Sigmoid colon (tissue), 6 donors: ENCODE measurements at regions not wholly inside any gene's neighbourhood (a gene's known extent, or its start where the extent isn't known, plus 50 kb on each side); places are given as distances from the start of the nearest gene placed in this dataset.
"Not testable (repeated sequence)": the region's sequence is repeated elsewhere in the genome, so short reads cannot be mapped to it uniquely, and the experiment has no call there.

ENCODE experiments used
- DNase-seq: peaks from one replicate; pipeline ENCODE4 v3.0.0-alpha.2; 2019
- H3K27ac ChIP-seq, 4 donors: fragments of 200-600 bp; sonication (generic); one replicate each; pipeline ENCODE4 v1.5.1; 2016 to 2019; ENCODE audit warnings: mild to moderate bottlenecking in 1 of 4
- H3K27me3 ChIP-seq, 3 donors: fragments of 200-600 bp; sonication (generic); one replicate each; pipeline ENCODE4 v1.5.1; 2019; ENCODE audit warnings: mild to moderate bottlenecking in 1 of 3
- H3K36me3 ChIP-seq, 4 donors: fragments of 200-600 bp; sonication (generic); one replicate each; pipeline ENCODE4 v1.5.1; 2016 to 2019
- H3K4me1 ChIP-seq, 4 donors: fragments of 200-600 bp; sonication (generic); one replicate each; pipeline ENCODE4 v1.5.1; 2017 to 2019
- H3K4me3 ChIP-seq, 4 donors: fragments of 200-600 bp; sonication (generic); one replicate each; pipeline ENCODE4 v1.5.1; 2017 to 2019; ENCODE audit warnings: mild to moderate bottlenecking in 2 of 4, moderate library complexity in 1 of 4
- H3K9me3 ChIP-seq, 4 donors: fragments of 200-600 bp in 3 of 4; sonication (generic) in 3 of 4; one replicate each; pipeline versions ENCODE4 v1.5.1 to v1.6.1; 2013 to 2019
- WGBS, 2 donors: extraction: QIAGEN DNeasy Blood & Tissue Kit; methylation state at CpG; one replicate each; pipeline ENCODE4 v1.1.7; 2013; 5-methylcytosine and 5-hydroxymethylcytosine counted together
- intact Hi-C: fragments of 100-400 bp; cut with DNase I; formaldehyde crosslinking; loops from one replicate; pipeline ENCODE4 v1.15.1; 2023
- TF ChIP-seq, protein P1 (sequence below), 4 experiments: fragments of 450-650 bp in 3 of 4; fragments of 200-600 bp in 1 of 4; IDR thresholded peaks; one replicate each; pipeline ENCODE4 v1.5.1; 2016 to 2019; ENCODE audit warnings: antibody characterized with exemption in 4 of 4, mild to moderate bottlenecking in 3 of 4, moderate library complexity in 2 of 4
- donor health status: healthy with polysubstance abuse.
- donor health status: healthy.

DNA sequence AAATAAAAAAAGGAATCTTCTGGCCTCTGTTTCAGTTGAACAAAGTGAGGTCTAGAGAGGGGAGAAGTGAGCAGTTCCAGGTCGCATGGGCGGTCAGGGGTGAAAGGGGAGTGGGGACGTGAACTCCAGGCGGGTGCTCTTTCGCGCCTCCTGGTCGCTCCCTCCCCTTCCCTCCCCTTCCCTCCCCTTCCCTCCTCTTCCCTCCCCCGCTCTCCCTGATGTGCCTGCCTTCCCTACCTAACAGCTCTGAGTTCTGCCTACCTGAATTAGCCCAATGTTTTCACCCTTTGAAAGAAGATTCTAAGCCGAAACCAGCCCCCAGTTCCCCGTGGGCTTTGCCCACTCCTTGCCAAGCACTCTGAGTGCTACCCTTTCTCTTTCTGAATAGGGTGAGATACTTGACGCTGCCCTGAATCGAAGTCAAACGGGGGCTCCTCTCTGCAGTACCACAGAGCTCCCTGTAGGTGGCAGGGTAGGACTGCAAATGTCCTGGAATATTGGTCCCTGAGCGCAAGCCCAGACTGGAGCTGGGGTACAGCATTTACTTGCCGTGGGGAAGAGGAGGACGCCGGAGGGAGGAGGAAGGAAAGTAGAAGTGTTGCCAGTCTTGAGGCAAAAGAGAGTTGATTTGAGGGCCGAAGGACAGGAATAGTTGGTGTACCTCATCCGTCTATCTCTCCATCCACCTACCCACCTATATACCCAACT lies 214.4 kb downstream of the NPIPA7 start:
- H3K9me3 ChIP-seq, H3K4me1 ChIP-seq, H3K4me3 ChIP-seq, H3K27ac ChIP-seq, H3K27me3 ChIP-seq, H3K36me3 ChIP-seq: not testable (repeated sequence)
- TF ChIP-seq, protein P1, sequence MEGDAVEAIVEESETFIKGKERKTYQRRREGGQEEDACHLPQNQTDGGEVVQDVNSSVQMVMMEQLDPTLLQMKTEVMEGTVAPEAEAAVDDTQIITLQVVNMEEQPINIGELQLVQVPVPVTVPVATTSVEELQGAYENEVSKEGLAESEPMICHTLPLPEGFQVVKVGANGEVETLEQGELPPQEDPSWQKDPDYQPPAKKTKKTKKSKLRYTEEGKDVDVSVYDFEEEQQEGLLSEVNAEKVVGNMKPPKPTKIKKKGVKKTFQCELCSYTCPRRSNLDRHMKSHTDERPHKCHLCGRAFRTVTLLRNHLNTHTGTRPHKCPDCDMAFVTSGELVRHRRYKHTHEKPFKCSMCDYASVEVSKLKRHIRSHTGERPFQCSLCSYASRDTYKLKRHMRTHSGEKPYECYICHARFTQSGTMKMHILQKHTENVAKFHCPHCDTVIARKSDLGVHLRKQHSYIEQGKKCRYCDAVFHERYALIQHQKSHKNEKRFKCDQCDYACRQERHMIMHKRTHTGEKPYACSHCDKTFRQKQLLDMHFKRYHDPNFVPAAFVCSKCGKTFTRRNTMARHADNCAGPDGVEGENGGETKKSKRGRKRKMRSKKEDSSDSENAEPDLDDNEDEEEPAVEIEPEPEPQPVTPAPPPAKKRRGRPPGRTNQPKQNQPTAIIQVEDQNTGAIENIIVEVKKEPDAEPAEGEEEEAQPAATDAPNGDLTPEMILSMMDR (IDR thresholded peaks at IDR 0.05) = peak in 3 of 4 experiments; percentile 39 to 60 (median 47)
- DNase-seq = peak; percentile 64
- WGBS, 2 donors = 17 to 18% methylated on average over 16 to 17 of the region's 19 CpGs
- intact Hi-C loops = loop anchor here (10.0 kb wide), 1 partner anchor 981 kb away; no protein-coding TSS in a partner anchor

DNA sequence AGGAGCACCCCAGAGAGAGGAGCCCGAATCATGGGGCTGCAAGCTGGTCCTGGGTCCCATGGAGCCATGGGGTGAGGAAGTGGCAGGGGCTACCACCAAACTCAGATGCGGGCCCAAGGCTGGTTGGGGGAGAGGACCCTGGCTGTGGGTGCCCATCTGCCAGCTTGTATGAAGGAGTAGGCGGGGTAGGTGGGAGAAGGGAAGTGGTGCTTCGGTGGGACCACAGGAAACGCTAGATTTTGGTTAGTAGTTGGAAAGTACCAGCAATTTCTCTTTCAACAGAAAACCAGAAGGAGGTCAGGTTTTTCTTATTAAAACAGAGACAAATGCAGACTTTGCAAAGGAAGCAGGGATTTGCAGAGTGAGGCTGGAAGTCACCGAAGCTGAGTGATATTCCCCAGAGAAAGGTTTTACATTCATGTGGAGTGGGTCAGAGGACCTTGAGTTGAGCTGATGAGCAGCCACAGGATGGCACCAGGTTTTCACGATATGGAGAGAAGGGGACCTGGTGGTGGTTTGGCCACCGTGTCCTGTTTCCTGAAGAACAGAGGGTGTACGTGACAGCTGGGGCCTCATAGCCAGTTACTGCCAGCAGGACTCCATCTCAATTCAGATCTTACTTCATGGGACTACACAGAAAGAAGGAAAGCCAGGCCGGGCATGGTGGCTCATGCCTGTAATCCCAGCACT lies 216.2 kb downstream of the NPIPA7 start:
- H3K27ac ChIP-seq, H3K4me3 ChIP-seq, DNase-seq, H3K27me3 ChIP-seq, H3K36me3 ChIP-seq, H3K4me1 ChIP-seq, H3K9me3 ChIP-seq: not testable (repeated sequence)
- WGBS, 2 donors = 12 to 36% methylated on average over 3 of the region's 10 CpGs
- intact Hi-C loops = loop anchor here (10.0 kb wide), 1 partner anchor 980 kb away; no protein-coding TSS in a partner anchor

GRCh38 chr16:16601239-16601638 lies 222.3 kb downstream of the NPIPA7 start:
- H3K27me3 ChIP-seq, H3K36me3 ChIP-seq, H3K4me1 ChIP-seq, intact Hi-C loops, H3K9me3 ChIP-seq, H3K27ac ChIP-seq, DNase-seq, H3K4me3 ChIP-seq: not testable (repeated sequence)
- 62 to 75% methylated on average over 3 of the region's 4 CpGs for WGBS, 2 donors

DNA sequence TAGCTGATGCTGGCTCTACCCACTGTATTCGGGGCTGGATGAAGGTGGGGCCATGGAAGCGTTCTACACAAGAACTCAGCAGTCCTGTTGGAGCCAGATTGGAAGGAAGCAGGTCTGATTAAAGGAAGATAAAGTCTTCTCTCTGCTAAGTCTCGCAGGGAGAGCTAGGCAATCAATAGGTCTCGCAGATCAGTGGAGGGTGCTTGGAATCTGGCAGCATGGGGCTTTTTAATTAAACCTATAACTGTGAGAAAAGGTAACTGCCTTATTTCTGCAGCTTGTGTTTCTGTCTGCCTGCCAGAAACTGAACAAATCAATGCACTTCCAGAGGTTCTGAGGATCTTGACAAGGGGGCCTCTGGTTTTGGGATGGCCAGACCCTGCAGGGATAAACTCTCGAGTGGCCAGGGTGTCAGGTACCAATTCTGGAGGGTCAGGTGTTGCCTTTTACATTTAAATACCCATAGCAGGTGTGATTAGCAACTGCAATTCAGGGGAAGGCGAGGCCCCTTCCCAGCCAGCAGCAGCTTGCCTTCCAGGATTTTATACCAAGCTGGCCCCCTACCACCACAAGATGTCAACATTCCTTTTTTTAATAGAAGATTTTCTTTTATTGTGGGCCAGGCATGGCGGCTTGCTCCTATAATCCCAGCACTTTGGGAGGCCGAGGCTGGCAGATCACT lies 228.6 kb downstream of the NPIPA7 start:
- H3K4me3 ChIP-seq, H3K4me1 ChIP-seq, H3K27me3 ChIP-seq, H3K36me3 ChIP-seq, DNase-seq, intact Hi-C loops, H3K9me3 ChIP-seq, H3K27ac ChIP-seq: not testable (repeated sequence)
- 53 to 55% methylated on average over 4 to 5 of the region's 8 CpGs for WGBS, 2 donors

GRCh38 chr16:16609627-16610026 lies 230.7 kb downstream of the NPIPA7 start:
- H3K27ac ChIP-seq, H3K4me3 ChIP-seq, H3K9me3 ChIP-seq, H3K4me1 ChIP-seq, H3K27me3 ChIP-seq, DNase-seq, intact Hi-C loops, H3K36me3 ChIP-seq: not testable (repeated sequence)
- 52 to 60% methylated on average over 6 of the region's 6 CpGs for WGBS, 2 donors

GRCh38 chr16:16610389-16610967 lies 231.5 kb downstream of the NPIPA7 start:
- DNase-seq, H3K27me3 ChIP-seq, H3K36me3 ChIP-seq, intact Hi-C loops, H3K27ac ChIP-seq, H3K4me1 ChIP-seq, H3K9me3 ChIP-seq, H3K4me3 ChIP-seq: not testable (repeated sequence)
- WGBS, 2 donors = 39 to 64% methylated on average over 6 to 7 of the region's 10 CpGs

GRCh38 chr16:16613212-16613611 lies 234.3 kb downstream of the NPIPA7 start:
- H3K27ac ChIP-seq, H3K4me1 ChIP-seq, DNase-seq, H3K27me3 ChIP-seq, H3K4me3 ChIP-seq, H3K9me3 ChIP-seq, intact Hi-C loops, H3K36me3 ChIP-seq: not testable (repeated sequence)
- WGBS, 2 donors = 53 to 67% methylated on average over 2 of the region's 4 CpGs

GRCh38 chr16:16614484-16614883 lies 235.5 kb downstream of the NPIPA7 start:
- H3K36me3 ChIP-seq, H3K4me1 ChIP-seq, DNase-seq, H3K27ac ChIP-seq, H3K9me3 ChIP-seq, H3K4me3 ChIP-seq, H3K27me3 ChIP-seq, intact Hi-C loops: not testable (repeated sequence)
- 70 to 79% methylated on average over 6 of the region's 6 CpGs for WGBS, 2 donors

DNA sequence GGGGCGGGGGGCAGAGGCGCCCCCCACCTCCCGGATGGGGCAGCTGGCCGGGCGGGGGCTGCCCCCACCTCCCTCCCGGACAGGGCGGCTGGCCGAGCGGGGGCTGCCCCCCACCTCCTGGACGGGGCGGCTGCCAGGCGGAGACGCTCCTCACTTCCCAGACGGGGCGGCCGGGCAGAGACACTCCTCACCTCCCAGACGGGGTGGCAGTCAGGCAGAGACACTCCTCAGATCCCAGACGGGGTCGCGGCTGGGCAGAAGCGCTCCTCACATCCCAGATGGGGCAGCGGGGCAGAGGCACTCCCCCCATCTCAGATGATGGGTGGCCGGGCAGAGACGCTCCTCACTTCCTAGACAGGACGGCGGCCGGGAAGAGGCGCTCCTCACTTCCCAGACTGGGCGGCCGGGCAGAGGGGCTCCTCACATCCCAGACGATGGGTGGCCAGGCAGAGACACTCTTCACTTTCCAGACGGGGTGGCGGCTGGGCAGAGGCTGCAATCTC lies 240.1 kb downstream of the NPIPA7 start:
- H3K36me3 ChIP-seq, H3K27me3 ChIP-seq, intact Hi-C loops, H3K4me3 ChIP-seq, H3K4me1 ChIP-seq, DNase-seq, H3K27ac ChIP-seq, H3K9me3 ChIP-seq: not testable (repeated sequence)
- 96 to 97% methylated on average over 33 of the region's 33 CpGs for WGBS, 2 donors

- DNase-seq, intact Hi-C loops, H3K9me3 ChIP-seq, H3K27me3 ChIP-seq, H3K36me3 ChIP-seq, H3K4me3 ChIP-seq, H3K27ac ChIP-seq, H3K4me1 ChIP-seq: not testable (repeated sequence)
- WGBS, 2 donors = 66 to 75% methylated on average over 1 of the region's 3 CpGs
Measured at GRCh38 chr16:16624367-16624766, 245.4 kb downstream of the NPIPA7 start.

DNA sequence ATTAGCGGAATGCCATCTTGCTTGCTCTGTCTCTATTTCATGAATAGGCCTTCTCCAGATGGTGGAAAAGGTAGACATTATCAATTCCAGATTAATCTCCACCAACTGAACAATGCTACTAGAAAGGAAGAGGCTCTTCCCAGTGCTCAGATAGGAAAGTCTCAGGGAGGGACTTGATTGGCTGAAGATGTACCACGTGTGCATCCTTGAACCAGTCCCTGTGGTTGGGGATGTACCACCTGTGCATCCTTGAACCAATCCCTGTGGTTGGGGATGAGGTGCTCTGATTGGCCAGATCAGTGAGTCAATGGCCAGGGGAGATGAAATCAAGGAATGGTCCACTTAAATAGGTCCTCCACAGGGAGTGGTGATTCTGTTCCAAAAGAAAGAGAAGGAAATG lies 246.2 kb downstream of the NPIPA7 start:
- intact Hi-C loops, DNase-seq, H3K4me3 ChIP-seq, H3K36me3 ChIP-seq, H3K27ac ChIP-seq, H3K9me3 ChIP-seq, H3K4me1 ChIP-seq, H3K27me3 ChIP-seq: not testable (repeated sequence)
- WGBS, 2 donors = 76 to 85% methylated on average over 1 of the region's 2 CpGs
